Urinary bladder (tissue), 1 donor: ENCODE measurements at regions not wholly inside any gene's neighbourhood (a gene's known extent, or its start where the extent isn't known, plus 50 kb on each side); places are given as distances from the start of the nearest gene placed in this dataset. TPM values are rescaled to one million over a fixed set of nuclear protein-coding genes. Genes with fewer than 3 reads are reported as not detected.

ENCODE experiments used
- small RNA-seq: library from RNA; depleted of rRNA; stranded (forward); fragments of <200 nt; gene quantifications from one replicate; pipeline ENCODE3, GENCODE V24; 2014

Small RNA genes lying in the stretch of these regions (small RNA-seq; reads per million reads assigned to genes)
- not detected for gene AC104465.1
